Panc1 (cell line): ENCODE measurements at regions not wholly inside any gene's neighbourhood (a gene's known extent, or its start where the extent isn't known, plus 50 kb on each side); places are given as distances from the start of the nearest gene placed in this dataset.

Source experiments
- CTCF ChIP-seq: fragments of 450-650 bp; IDR thresholded peaks from 2 replicates; pipeline ENCODE4 v1.5.1; 2017; ENCODE audit warnings: mild to moderate bottlenecking
- POLR2AphosphoS5 ChIP-seq: IDR thresholded peaks from 2 replicates; pipeline ENCODE4 v1.6.1; 2012; ENCODE audit warnings: mild to moderate bottlenecking, low read depth, low read length, moderate library complexity

- no peak for TF ChIP-seq CTCF
- no peak for TF ChIP-seq POLR2AphosphoS5
Observed at GRCh38 chr5:135249658-135250057, 149.4 kb downstream of the MACROH2A1 start.
